Glutamatergic neuron (in vitro differentiated cells): ENCODE measurements at regions not wholly inside any gene's neighbourhood (a gene's known extent, or its start where the extent isn't known, plus 50 kb on each side); places are given as distances from the start of the nearest gene placed in this dataset.

Experiments used
- DNase-seq: peaks from one replicate; pipeline ENCODE4 v3.0.0; 2022
- H3K27ac Mint-ChIP-seq: one replicate; pipeline ENCODE4 v1.8.0; 2020; ENCODE audit warnings: mild to moderate bottlenecking, mixed read lengths, inconsistent platforms; ENCODE audit not compliant: unreplicated experiment
- H3K27me3 Mint-ChIP-seq: one replicate; pipeline ENCODE4 v1.8.0; 2020; ENCODE audit warnings: mild to moderate bottlenecking, moderate library complexity, mixed read lengths, inconsistent platforms; ENCODE audit not compliant: unreplicated experiment
- H3K36me3 Mint-ChIP-seq: one replicate; pipeline ENCODE4 v1.8.0; 2020; ENCODE audit warnings: mild to moderate bottlenecking, mixed read lengths, inconsistent platforms; ENCODE audit not compliant: unreplicated experiment
- H3K4me1 Mint-ChIP-seq: one replicate; pipeline ENCODE4 v1.8.0; 2020; ENCODE audit warnings: mild to moderate bottlenecking, low read depth, mixed read lengths, inconsistent platforms; ENCODE audit not compliant: unreplicated experiment
- H3K4me3 Mint-ChIP-seq: one replicate; pipeline ENCODE4 v1.8.0; 2020; ENCODE audit warnings: mild to moderate bottlenecking, mixed read lengths, inconsistent platforms; ENCODE audit not compliant: unreplicated experiment
- H3K9me3 Mint-ChIP-seq: one replicate; pipeline ENCODE4 v1.8.0; 2020; ENCODE audit warnings: mild to moderate bottlenecking, moderate library complexity, mixed read lengths, inconsistent platforms; ENCODE audit not compliant: unreplicated experiment
- CTCF ChIP-seq: fragments of 200-600 bp; sonication (generic); IDR thresholded peaks from one replicate; pipeline ENCODE4 v1.5.0; 2021; ENCODE audit not compliant: partially characterized antibody, unreplicated experiment

DNA sequence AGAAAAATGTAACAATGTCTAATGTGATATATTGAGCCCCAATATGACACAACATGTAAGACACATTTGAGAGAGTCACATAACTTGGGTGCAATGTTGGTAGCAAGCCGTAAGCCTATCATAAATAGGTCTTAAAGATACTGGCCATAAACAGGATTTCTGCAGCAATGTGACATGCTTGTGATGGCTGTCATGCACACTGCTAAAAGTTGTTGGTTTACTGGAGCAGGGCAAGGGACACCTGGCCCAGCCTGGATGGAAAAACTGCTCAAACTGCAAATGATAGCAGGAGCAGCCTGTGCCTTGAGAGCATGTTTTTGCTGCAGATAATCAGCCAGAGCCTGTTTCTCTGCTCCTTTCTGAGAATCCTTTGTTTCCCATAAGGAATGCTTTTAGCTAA lies 136.7 kb upstream of the ZNF91 start:
- Mint-ChIP-seq H3K9me3 (peaks cover 19% of the 10 kb centered on the region), H3K27me3 (no peaks in the 10 kb centered on the region), H3K36me3 (peaks cover 33% of the 10 kb centered on the region), H3K27ac (no peak overlapping the region), H3K4me3 (no peak overlapping the region), H3K4me1 (no peaks in the 10 kb centered on the region)
- TF ChIP-seq CTCF, result no peak
- no peak for DNase-seq

- no peak for TF ChIP-seq CTCF
- Mint-ChIP-seq H3K4me3 (no peak overlapping the region), H3K27me3 (no peaks in the 10 kb centered on the region), H3K36me3 (peaks cover 33% of the 10 kb centered on the region), H3K9me3 (peaks cover 19% of the 10 kb centered on the region), H3K4me1 (no peaks in the 10 kb centered on the region), H3K27ac (no peak overlapping the region)
- no peak for DNase-seq
Observed at GRCh38 chr19:23531231-23531790, 136.0 kb upstream of the ZNF91 start.

DNA sequence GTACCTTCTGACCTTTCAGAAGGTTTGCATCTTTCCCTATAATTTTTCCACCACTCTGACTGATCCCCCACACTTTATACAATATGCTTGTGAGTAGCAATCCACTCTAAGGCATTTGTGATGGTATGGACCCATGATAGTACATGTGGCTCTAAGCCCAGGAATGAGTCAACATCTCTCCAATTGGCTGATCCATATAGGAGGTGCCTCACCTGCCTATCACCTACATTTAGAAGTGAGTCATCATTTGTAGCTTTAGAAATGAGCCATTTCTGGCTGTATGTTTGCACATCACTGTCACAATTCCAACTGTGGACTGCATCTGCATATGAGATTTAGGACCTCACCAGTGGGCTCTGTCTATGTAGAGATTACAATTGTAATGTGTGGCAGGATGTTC lies 133.1 kb upstream of the ZNF91 start:
- Mint-ChIP-seq H3K27ac (no peak overlapping the region), H3K4me1 (no peaks in the 10 kb centered on the region), H3K36me3 (peaks cover 24% of the 10 kb centered on the region), H3K4me3 (no peak overlapping the region), H3K9me3 (peaks cover 11% of the 10 kb centered on the region), H3K27me3 (no peaks in the 10 kb centered on the region)
- TF ChIP-seq CTCF, result no peak
- DNase-seq, result no peak

- no peak overlapping the region for H3K27ac Mint-ChIP-seq
- no peak for TF ChIP-seq CTCF
- peaks cover 24% of the 10 kb centered on the region for H3K36me3 Mint-ChIP-seq
- H3K4me1 Mint-ChIP-seq, result no peaks in the 10 kb centered on the region
- H3K4me3 Mint-ChIP-seq, result no peak overlapping the region
- peaks cover 9% of the 10 kb centered on the region for H3K9me3 Mint-ChIP-seq
- H3K27me3 Mint-ChIP-seq, result no peaks in the 10 kb centered on the region
- no peak for DNase-seq
Observed at GRCh38 chr19:23527797-23528196, 132.5 kb upstream of the ZNF91 start.

GRCh38 chr19:23526302-23526701 lies 131.0 kb upstream of the ZNF91 start:
- H3K4me1 Mint-ChIP-seq, result no peaks in the 10 kb centered on the region
- H3K27ac Mint-ChIP-seq, result no peak overlapping the region
- H3K4me3 Mint-ChIP-seq, result no peak overlapping the region
- H3K36me3 Mint-ChIP-seq, result peaks cover 24% of the 10 kb centered on the region
- DNase-seq, result no peak
- peaks cover 2% of the 10 kb centered on the region for H3K27me3 Mint-ChIP-seq
- peaks cover 6% of the 10 kb centered on the region for H3K9me3 Mint-ChIP-seq
- no peak for TF ChIP-seq CTCF
